Fibroblast of lung (primary cell): ENCODE measurements at regions not wholly inside any gene's neighbourhood (a gene's known extent, or its start where the extent isn't known, plus 50 kb on each side); places are given as distances from the start of the nearest gene placed in this dataset.

Experiments
- CTCF ChIP-seq, 2 donors: IDR thresholded peaks in 1 of 2; conservative IDR thresholded peaks in 1 of 2; 1 replicate in 1 of 2; 2 replicates in 1 of 2; pipeline ENCODE4 v1.5.1; 2011 to 2012; ENCODE audit warnings: low read length in 2 of 2, control low read depth in 1 of 2, inconsistent platforms in 1 of 2, low read depth in 1 of 2, mild to moderate bottlenecking in 1 of 2
- EZH2 ChIP-seq: IDR thresholded peaks from 2 replicates; pipeline ENCODE4 v1.5.1; 2012; ENCODE audit warnings: low read length, control low read depth, mild to moderate bottlenecking; ENCODE audit errors: missing control alignments

GRCh38 chr5:176721509-176721908 lies 74.2 kb downstream of the TSPAN17 start:
- no peak for TF ChIP-seq CTCF (conservative IDR thresholded peaks at IDR 0.05 in 1 of 2, IDR thresholded peaks at IDR 0.05 in 1 of 2; ENCODE audit: low read depth in 1 of 2, low read length in 2 of 2)
- no peak for TF ChIP-seq EZH2
